ENCODE measurements at regions not wholly inside any gene's neighbourhood (a gene's known extent, or its start where the extent isn't known, plus 50 kb on each side); places are given as distances from the start of the nearest gene placed in this dataset.

DNA sequence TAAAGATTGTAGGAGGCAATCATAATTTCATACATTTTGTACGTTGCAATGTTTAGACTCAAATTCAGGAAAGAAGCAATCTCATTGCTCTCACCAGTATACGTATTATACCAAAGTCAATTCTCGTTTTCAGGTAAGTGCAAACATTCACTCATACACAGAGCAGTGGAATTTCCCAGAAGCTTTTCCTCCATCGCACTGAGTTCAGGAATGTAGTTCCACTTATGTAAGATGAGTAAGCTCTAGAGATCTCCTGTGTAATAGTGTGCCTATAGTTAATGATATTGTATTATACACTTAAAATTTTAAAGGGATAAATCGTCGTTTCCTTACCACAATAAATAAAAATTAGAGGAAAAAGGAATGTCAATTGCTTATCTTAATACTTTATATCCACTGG, 470.8 kb upstream of the KCND2 start:
- TF ChIP-seq, protein P1, sequence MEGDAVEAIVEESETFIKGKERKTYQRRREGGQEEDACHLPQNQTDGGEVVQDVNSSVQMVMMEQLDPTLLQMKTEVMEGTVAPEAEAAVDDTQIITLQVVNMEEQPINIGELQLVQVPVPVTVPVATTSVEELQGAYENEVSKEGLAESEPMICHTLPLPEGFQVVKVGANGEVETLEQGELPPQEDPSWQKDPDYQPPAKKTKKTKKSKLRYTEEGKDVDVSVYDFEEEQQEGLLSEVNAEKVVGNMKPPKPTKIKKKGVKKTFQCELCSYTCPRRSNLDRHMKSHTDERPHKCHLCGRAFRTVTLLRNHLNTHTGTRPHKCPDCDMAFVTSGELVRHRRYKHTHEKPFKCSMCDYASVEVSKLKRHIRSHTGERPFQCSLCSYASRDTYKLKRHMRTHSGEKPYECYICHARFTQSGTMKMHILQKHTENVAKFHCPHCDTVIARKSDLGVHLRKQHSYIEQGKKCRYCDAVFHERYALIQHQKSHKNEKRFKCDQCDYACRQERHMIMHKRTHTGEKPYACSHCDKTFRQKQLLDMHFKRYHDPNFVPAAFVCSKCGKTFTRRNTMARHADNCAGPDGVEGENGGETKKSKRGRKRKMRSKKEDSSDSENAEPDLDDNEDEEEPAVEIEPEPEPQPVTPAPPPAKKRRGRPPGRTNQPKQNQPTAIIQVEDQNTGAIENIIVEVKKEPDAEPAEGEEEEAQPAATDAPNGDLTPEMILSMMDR (IDR thresholded peaks at IDR 0.05; ENCODE audit: insufficient read depth, low read length): no peak
- TF ChIP-seq, protein P2, sequence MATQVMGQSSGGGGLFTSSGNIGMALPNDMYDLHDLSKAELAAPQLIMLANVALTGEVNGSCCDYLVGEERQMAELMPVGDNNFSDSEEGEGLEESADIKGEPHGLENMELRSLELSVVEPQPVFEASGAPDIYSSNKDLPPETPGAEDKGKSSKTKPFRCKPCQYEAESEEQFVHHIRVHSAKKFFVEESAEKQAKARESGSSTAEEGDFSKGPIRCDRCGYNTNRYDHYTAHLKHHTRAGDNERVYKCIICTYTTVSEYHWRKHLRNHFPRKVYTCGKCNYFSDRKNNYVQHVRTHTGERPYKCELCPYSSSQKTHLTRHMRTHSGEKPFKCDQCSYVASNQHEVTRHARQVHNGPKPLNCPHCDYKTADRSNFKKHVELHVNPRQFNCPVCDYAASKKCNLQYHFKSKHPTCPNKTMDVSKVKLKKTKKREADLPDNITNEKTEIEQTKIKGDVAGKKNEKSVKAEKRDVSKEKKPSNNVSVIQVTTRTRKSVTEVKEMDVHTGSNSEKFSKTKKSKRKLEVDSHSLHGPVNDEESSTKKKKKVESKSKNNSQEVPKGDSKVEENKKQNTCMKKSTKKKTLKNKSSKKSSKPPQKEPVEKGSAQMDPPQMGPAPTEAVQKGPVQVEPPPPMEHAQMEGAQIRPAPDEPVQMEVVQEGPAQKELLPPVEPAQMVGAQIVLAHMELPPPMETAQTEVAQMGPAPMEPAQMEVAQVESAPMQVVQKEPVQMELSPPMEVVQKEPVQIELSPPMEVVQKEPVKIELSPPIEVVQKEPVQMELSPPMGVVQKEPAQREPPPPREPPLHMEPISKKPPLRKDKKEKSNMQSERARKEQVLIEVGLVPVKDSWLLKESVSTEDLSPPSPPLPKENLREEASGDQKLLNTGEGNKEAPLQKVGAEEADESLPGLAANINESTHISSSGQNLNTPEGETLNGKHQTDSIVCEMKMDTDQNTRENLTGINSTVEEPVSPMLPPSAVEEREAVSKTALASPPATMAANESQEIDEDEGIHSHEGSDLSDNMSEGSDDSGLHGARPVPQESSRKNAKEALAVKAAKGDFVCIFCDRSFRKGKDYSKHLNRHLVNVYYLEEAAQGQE (IDR thresholded peaks at IDR 0.05; ENCODE audit: insufficient replicate concordance, low read depth): no peak
- no peak for TF ChIP-seq POLR2AphosphoS5 (IDR thresholded peaks at IDR 0.05; ENCODE audit: low read depth)
- no peak for TF ChIP-seq GABPA (IDR thresholded peaks at IDR 0.05; ENCODE audit: low read depth)
- no peak for TF ChIP-seq SPI1 (IDR thresholded peaks at IDR 0.05; ENCODE audit: borderline replicate concordance, low read depth)
